Neural cell (in vitro differentiated cells): ENCODE measurements at regions not wholly inside any gene's neighbourhood (a gene's known extent, or its start where the extent isn't known, plus 50 kb on each side); places are given as distances from the start of the nearest gene placed in this dataset.

Experiments used
- H2AFZ ChIP-seq: fragments of 200-600, 300-800 bp; sonication (generic), shearing (Covaris generic); 2 replicates; pipeline ENCODE4 v1.6.0; 2014; ENCODE audit warnings: low read depth, mild to moderate bottlenecking, antibody characterized with exemption, low read length, moderate library complexity
- H3F3A ChIP-seq: fragments of 200-600 bp; shearing (Covaris generic); 2 replicates; pipeline ENCODE4 v1.6.1; 2016; ENCODE audit warnings: mild to moderate bottlenecking, moderate library complexity, mixed read lengths, antibody characterized with exemption, low read length; ENCODE audit not compliant: insufficient read depth, poor library complexity, severe bottlenecking
- H3K27ac ChIP-seq: fragments of 200-600, 300-800 bp; sonication (generic), shearing (Covaris generic); 2 replicates; pipeline ENCODE4 v1.5.1; 2014; ENCODE audit warnings: mild to moderate bottlenecking, low read length, moderate library complexity
- H3K27me3 ChIP-seq: fragments of 300-800, 200-600 bp; sonication (generic), shearing (Covaris generic); 2 replicates; pipeline ENCODE4 v1.6.0; 2014; ENCODE audit warnings: mild to moderate bottlenecking, low read depth, low read length, moderate library complexity; ENCODE audit not compliant: insufficient read depth
- H3K36me3 ChIP-seq: fragments of 300-800, 200-600 bp; sonication (generic), shearing (Covaris generic); 2 replicates; pipeline ENCODE4 v1.5.1; 2014; ENCODE audit warnings: mild to moderate bottlenecking, antibody characterized with exemption, low read length, moderate library complexity; ENCODE audit not compliant: insufficient read depth
- H3K4me2 ChIP-seq: fragments of 300-800, 200-600 bp; sonication (generic), shearing (Covaris generic); 2 replicates; pipeline ENCODE4 v1.6.0; 2014; ENCODE audit warnings: mild to moderate bottlenecking, low read length
- H3K4me3 ChIP-seq: fragments of 300-800, 200-600 bp; sonication (generic), shearing (Covaris generic); 2 replicates; pipeline ENCODE4 v1.5.1; 2014; ENCODE audit warnings: mild to moderate bottlenecking, low read length, moderate library complexity
- H3K79me2 ChIP-seq: fragments of 200-600 bp; shearing (Covaris generic); replicated peaks from 2 replicates; pipeline ENCODE4 v1.6.0; 2014; ENCODE audit warnings: mild to moderate bottlenecking, low read length, moderate library complexity; ENCODE audit not compliant: insufficient read depth
- H3K9ac ChIP-seq: fragments of 300-800, 200-600 bp; sonication (generic), shearing (Covaris generic); 2 replicates; pipeline ENCODE4 v1.6.1; 2016; ENCODE audit warnings: mild to moderate bottlenecking, low read length, mixed read lengths
- H3K9me2 ChIP-seq: fragments of 200-600 bp; shearing (Covaris generic); 2 replicates; pipeline ENCODE4 v1.6.1; 2016; ENCODE audit warnings: mild to moderate bottlenecking, low read length, mixed read lengths; ENCODE audit not compliant: insufficient read depth
- H3K9me3 ChIP-seq: fragments of 200-600, 300-800 bp; sonication (generic), shearing (Covaris generic); 2 replicates; pipeline ENCODE4 v1.6.1; 2016; ENCODE audit warnings: mild to moderate bottlenecking, mixed run types, low read length, moderate library complexity, mixed read lengths
- H4K20me1 ChIP-seq: fragments of 200-600 bp; shearing (Covaris generic); 2 replicates; pipeline ENCODE4 v1.6.1; 2016; ENCODE audit warnings: mild to moderate bottlenecking, mixed run types; ENCODE audit not compliant: insufficient read depth
- CTCF ChIP-seq: fragments of 450-650 bp; IDR thresholded peaks from 2 replicates; pipeline ENCODE4 v1.5.1; 2014; ENCODE audit warnings: antibody characterized with exemption, mild to moderate bottlenecking, moderate library complexity; ENCODE audit not compliant: poor library complexity, severe bottlenecking
- EP300 ChIP-seq: fragments of 450-650 bp; conservative IDR thresholded peaks from 2 replicates; pipeline ENCODE4 v1.6.1; 2014; ENCODE audit warnings: antibody characterized with exemption, mild to moderate bottlenecking, moderate library complexity; ENCODE audit not compliant: poor library complexity, severe bottlenecking
- EZH2 ChIP-seq: fragments of 200-600, 300-800 bp; shearing (Covaris generic), sonication (generic); IDR thresholded peaks from 2 replicates; pipeline ENCODE4 v1.6.1; 2014; ENCODE audit warnings: antibody characterized with exemption, low read length, borderline replicate concordance, mild to moderate bottlenecking; ENCODE audit not compliant: insufficient read depth, poor library complexity, severe bottlenecking
- MXI1 ChIP-seq: fragments of 450-650 bp; conservative IDR thresholded peaks from 2 replicates; pipeline ENCODE4 v1.6.1; 2014; ENCODE audit warnings: antibody characterized with exemption, mild to moderate bottlenecking; ENCODE audit not compliant: poor library complexity, severe bottlenecking
- POLR2AphosphoS5 ChIP-seq: IDR thresholded peaks from 2 replicates; pipeline ENCODE4 v1.6.1; 2012
- RAD21 ChIP-seq: fragments of 450-650 bp; conservative IDR thresholded peaks from 2 replicates; pipeline ENCODE4 v1.6.1; 2014; ENCODE audit warnings: antibody characterized with exemption, mild to moderate bottlenecking, moderate library complexity
- REST ChIP-seq: IDR thresholded peaks from 2 replicates; pipeline ENCODE4 v1.6.1; 2012; ENCODE audit warnings: borderline replicate concordance
- SMC3 ChIP-seq: fragments of 450-650 bp; conservative IDR thresholded peaks from 2 replicates; pipeline ENCODE4 v1.6.1; 2014; ENCODE audit warnings: antibody characterized with exemption, mild to moderate bottlenecking, moderate library complexity; ENCODE audit not compliant: poor library complexity
- TAF1 ChIP-seq: IDR thresholded peaks from 2 replicates; pipeline ENCODE4 v1.6.1; 2012; ENCODE audit warnings: low read depth

GRCh38 chr16:16797239-16797638, 418.3 kb downstream of the NPIPA7 start:
- Histone ChIP-seq H3K79me2 (no peaks in the 10 kb centered on the region), H2AFZ (no peak overlapping the region), H3K4me2 (no peak overlapping the region), H3F3A (no peaks in the 10 kb centered on the region), H3K27me3 (no peaks in the 10 kb centered on the region), H3K9me2 (no peaks in the 10 kb centered on the region), H3K4me3 (no peak overlapping the region), H3K27ac (no peak overlapping the region), H3K9ac (no peak overlapping the region), H3K9me3 (no peaks in the 10 kb centered on the region), H3K36me3 (no peaks in the 10 kb centered on the region), H4K20me1 (no peaks in the 10 kb centered on the region)
- no peak for TF ChIP-seq POLR2AphosphoS5
- no peak for TF ChIP-seq RAD21
- TF ChIP-seq MXI1, result no peak
- TF ChIP-seq SMC3, result no peak
- TF ChIP-seq EZH2, result no peak
- TF ChIP-seq TAF1, result no peak

DNA sequence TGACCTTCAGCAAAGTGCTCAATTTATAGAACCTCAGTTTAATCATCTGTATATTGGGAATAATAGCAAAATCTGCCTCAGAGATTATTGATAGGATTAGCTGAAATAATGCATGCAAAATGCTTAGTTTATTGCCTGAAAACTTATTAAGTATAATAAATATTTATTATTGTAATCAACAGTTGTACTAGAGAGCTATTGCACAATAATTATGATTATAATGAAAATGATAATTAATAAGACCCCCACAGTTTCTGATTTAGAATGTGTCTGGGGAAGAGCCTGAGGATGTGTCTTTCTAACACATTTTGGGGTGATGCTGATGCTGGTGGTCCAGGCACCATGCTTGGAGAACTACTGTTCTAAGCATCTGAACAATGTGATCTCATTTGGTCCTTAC, 419.6 kb downstream of the NPIPA7 start:
- Histone ChIP-seq H3K4me2 (no peak overlapping the region), H3K79me2 (no peaks in the 10 kb centered on the region)

More for the DNA sequence above, 419.6 kb downstream of the NPIPA7 start:
- Histone ChIP-seq H2AFZ (no peak overlapping the region), H3K36me3 (no peaks in the 10 kb centered on the region), H4K20me1 (no peaks in the 10 kb centered on the region), H3K27me3 (no peaks in the 10 kb centered on the region), H3K9ac (no peak overlapping the region), H3F3A (no peaks in the 10 kb centered on the region), H3K9me3 (no peaks in the 10 kb centered on the region), H3K4me3 (no peak overlapping the region), H3K27ac (no peak overlapping the region), H3K9me2 (no peaks in the 10 kb centered on the region)
- TF ChIP-seq SMC3 (no peak), EP300 (no peak), EZH2 (no peak), RAD21 (no peak), CTCF (no peak), TAF1 (no peak), POLR2AphosphoS5 (no peak), REST (no peak), MXI1 (no peak)
